ENCODE measurements at regions not wholly inside any gene's neighbourhood (a gene's known extent, or its start where the extent isn't known, plus 50 kb on each side); places are given as distances from the start of the nearest gene placed in this dataset.
A peak's percentile ranks its signal among the peaks of the same experiment; 100 is the strongest.
"Not testable (repeated sequence)": the region's sequence is repeated elsewhere in the genome, so short reads cannot be mapped to it uniquely, and the experiment has no call there.

GRCh38 chr3:132084982-132085381 is 50.2 kb upstream of the CPNE4 start:
- no peak for FAIRE-seq

- FAIRE-seq: no peak
Measured at GRCh38 chr3:132087356-132087755, 52.5 kb upstream of the CPNE4 start.

DNA sequence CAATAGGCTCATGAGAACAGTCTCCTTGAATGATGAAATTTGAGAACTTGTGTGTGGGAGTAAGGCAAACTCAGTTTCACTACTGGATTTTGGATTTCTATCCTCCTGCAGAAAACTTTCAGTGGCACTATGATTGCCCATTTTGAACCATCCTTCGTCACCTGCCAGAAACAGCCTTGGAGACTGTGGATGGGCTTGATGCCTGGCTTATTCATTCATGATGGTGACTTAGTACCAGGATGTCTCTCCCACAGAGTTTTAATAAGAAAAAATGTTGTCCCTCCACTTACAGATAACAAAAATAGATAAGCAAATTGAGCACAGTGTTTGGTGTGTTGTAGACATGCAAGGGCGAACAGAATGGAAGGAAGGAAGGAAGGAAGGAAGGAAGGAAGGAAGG is 53.5 kb upstream of the CPNE4 start:
- no peak for FAIRE-seq

DNA sequence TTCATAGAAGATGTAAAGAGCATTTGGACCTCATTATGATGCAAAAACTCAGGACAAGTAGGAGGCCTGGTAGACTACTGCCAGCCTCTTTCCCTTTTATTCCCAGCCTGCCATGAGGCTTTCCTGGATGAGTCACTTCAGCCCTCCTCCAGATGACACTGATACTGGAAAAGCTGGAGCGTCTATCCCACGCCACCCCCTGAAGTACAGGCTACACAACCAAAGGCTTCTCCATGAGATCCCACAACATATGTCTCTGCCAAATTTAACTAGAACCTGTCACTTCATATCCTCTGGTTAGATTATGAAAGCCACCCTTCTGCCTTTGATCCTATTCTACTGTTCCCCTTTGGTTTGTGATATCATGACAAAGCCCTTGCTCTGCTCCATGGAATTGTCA is 56.1 kb upstream of the CPNE4 start:
- no peak for FAIRE-seq

DNA sequence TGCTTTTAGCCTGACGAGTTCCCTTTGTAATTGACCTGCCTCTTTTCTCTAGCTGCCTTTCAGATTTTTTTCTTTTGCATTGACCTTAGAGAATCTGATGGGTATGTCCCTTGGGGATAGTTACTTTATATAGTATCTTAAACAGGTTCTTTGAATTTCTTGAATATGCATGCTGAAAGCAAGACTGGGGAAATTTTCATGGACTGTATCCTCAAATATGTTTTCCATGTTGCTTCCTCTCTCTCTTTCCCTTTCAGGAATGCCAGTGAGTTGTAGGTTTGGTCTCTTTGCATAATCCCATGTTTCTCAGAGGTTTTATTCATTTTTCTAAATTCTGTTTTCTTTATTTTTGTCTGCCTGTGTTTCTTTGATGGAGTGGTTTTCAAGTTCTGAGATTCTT is 81.8 kb upstream of the CPNE4 start:
- no peak for FAIRE-seq

GRCh38 chr3:132117642-132118041 is 82.8 kb upstream of the CPNE4 start:
- no peak for FAIRE-seq

- no peak for FAIRE-seq
Measured at GRCh38 chr3:132119531-132119930, 84.7 kb upstream of the CPNE4 start.

DNA sequence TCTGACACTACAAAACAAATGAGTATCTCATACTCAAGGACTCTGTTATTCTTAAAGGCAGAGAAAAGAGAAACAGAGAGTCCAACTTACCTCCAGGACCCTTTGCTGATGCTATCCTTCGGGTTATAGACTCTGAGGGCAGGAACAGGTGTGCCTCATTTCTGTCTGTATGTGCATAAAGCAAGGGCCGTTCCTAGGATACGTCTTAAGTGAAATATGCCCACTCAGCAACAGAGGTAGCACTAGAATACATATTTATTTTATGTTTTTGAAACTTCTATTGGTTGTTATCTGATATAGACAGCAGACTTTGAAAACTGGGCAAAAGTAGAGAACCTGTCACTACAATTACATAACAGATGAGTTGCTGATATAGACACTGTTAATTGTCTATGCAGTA is 89.3 kb upstream of the CPNE4 start:
- FAIRE-seq: peak; percentile 74

- FAIRE-seq: no peak
Measured at GRCh38 chr3:132124651-132125284, 90.0 kb upstream of the CPNE4 start.

- no peak for FAIRE-seq
Measured at GRCh38 chr3:132134611-132135010, 99.8 kb upstream of the CPNE4 start.

DNA sequence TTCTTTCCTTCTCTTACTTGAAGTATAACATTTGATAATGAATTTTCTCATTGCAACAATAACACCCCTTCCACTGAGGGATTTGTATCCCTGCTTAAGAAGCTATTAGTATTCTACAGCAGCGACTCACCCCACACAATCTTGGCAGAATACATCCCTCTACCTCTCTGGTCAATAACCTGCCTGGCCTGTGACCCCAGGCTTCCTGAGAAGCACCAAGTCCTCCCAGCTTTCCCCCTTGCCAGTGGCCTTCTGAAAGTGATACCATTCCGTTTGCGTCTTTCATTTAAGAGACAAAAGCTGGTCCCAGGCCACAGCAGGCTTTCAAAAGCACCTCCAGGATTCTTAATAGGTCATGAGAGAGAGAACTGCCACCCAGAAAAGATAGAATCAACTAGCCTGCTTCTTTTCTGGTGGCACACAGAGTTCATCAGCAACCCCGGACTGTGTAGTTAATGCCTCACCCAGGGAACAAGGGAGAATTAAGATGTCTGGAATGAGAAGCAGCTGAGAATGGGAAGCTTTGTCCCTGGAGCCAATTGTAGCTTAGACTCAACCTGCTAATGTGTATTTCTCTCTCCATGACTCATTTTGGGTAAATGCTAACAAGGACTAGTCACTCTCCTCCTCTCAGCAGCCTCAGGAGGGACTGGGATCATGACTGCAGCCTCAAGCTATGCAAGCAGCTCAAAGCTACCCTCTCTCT is 101.0 kb upstream of the CPNE4 start:
- no peak for FAIRE-seq

- no peak for FAIRE-seq
Measured at GRCh38 chr3:132136334-132136716, 101.5 kb upstream of the CPNE4 start.

DNA sequence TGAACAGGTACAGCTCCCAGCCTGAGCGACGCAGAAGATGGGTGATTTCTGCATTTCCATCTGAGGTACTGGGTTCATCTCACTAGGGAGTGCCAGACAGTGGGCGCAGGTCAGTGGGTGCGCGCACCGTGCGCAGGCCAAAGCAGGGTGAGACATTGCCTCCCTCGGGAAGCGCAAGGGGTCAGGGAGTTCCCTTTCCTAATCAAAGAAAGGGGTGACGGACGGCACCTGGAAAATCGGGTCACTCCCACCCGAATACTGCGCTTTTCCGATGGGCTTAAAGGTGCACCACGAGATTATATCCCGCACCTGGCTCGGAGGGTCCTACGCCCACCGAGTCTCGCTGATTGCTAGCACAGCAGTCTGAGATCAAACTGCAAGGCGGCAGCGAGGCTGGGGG is 102.1 kb upstream of the CPNE4 start:
- FAIRE-seq: not testable (repeated sequence)

DNA sequence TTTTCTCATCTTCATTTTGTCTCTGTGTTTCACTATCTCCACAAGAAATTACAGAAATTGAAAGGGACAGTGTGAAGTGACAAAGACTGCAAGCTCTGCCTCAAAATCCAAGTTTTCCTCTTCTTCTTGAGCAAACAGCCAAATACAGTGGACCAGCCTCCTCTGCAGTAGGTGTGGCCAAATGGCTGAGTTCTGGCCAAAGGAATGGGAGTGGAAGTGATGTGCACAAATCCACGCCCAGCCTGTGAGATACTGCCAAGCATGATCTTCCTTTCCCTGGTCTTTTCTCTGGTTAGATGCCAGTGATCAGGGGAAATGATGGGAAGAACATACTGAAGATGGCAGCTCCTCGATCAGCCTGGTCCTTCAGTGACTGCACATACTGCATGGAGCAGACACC is 111.0 kb upstream of the CPNE4 start:
- FAIRE-seq: no peak

DNA sequence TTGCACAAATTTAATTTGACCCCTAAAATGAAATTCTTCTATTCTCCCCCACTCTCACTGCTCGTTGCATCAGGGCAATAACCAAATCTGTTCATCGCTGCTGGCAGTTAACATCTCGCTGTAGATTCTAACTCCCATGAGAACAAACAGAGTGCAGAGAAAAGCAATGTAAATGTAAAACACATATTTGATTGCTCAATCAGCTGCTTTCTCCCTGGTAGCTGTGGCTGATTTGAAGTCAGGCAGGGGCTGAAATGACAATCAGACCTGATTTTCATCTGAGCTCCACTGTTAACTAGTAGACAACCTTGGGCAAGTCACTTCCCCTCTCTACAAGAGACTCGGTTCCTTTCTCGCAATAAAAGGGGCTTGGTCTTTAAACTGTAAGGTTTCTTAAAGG is 119.8 kb upstream of the CPNE4 start:
- FAIRE-seq: no peak

GRCh38 chr3:132159145-132159544 is 124.3 kb upstream of the CPNE4 start:
- no peak for FAIRE-seq

GRCh38 chr3:132160198-132160597 is 125.4 kb upstream of the CPNE4 start:
- no peak for FAIRE-seq

DNA sequence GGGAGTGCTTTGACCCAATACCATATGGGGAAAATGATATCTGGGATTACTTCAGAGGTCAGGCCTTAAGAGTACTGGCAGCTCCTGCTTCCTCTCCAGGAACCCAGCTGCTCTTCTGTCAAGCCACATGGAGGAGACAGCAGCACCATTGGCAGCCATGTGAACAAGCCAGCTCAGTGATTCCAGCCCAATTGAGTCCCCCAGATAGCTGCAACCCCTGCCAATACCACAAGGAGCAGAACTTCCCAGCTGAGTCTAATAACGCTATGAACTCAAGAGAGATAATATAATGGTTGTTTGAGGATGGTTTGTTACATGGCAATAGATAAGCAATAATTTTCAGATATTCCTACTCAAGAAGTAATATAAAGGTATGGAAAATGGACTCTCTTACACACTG is 126.8 kb upstream of the CPNE4 start:
- FAIRE-seq: no peak

- no peak for FAIRE-seq
Measured at GRCh38 chr3:132164469-132165092, 129.8 kb upstream of the CPNE4 start.

DNA sequence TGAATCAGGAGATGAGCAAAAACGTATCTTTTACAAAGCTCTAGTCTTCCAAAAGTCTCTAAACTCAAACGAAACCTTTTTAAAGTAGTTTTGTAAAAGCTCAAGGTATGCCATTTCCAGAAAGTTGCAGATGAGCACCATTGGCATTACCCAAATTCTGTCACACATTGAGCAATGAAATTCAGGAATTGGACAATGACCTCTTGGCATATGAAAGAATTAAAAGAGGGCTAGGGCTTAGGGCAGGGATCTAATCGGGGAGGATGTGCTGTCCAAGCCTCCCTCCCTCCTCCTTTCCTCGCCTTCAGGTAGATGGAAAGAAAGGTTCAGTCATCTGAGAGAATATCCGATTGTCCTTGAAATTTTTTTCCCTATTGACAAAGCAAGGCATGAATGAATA is 133.1 kb upstream of the CPNE4 start:
- FAIRE-seq: no peak

DNA sequence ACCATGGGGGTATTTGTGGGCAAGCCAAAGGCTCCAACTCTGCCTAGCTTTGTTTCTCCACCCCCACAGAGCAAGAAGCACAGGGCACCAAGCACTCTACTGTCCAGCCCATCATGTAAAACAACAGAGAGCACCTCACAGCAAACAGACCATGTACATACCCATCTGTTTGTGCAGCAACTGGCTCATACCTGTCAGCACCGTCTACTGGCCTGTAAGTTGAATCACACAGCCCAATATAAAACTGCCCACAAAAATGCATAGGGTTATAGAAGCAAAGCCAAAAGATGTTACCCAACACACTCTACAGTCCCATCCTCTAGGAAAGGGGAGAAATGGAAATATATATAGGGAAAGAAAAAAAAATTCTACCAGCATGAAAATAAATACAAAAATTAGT is 139.7 kb upstream of the CPNE4 start:
- FAIRE-seq: no peak

DNA sequence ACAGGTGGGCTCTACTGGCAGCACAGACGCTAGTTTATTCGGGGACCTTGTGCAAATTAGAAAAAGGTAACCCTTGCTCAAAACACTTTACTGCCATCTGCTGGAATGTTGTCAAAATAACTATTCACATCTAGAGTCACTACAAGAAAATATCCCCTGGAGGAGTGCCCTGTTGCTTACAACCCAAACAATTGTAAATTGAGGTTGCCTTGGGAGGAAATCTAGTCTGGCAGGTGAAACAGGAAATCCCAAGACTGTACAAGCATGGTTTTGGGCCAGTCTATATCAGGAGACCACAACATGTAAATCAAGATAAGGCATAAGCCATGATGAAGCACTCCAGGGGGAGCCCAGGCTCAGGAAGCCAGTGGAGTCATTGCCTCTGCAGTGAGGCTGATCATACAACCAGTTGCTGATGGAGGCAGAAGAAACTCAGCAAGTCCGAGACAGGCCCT is 136.8 kb upstream of the ACP3 start:
- peak; percentile 96 for FAIRE-seq

GRCh38 chr3:132183811-132184210 is 133.4 kb upstream of the ACP3 start:
- FAIRE-seq: no peak

DNA sequence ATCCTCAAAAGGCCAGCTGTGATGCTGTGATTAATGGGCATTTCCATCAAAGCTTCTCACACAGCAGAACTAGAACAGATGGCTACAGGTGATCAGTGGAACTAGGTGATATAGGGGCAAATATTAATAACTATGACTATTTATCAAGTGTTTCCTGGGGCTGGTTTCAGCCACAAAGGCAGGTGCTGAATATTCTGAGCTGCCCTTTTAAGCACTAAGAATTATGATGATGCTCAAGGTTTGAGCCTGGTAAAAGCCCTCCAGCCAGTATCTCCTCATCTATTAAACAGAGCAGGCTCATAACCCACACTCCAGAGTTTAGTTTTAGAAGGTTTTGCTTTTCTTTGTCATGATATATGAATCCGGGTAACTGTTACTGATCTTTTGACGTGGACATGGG is 129.5 kb upstream of the ACP3 start:
- FAIRE-seq: no peak

GRCh38 chr3:132189601-132190000 is 127.6 kb upstream of the ACP3 start:
- no peak for FAIRE-seq

All from islet of Langerhans (tissue), 1 donor.